ENCODE measurements at regions not wholly inside any gene's neighbourhood (a gene's known extent, or its start where the extent isn't known, plus 50 kb on each side); places are given as distances from the start of the nearest gene placed in this dataset.

DNA sequence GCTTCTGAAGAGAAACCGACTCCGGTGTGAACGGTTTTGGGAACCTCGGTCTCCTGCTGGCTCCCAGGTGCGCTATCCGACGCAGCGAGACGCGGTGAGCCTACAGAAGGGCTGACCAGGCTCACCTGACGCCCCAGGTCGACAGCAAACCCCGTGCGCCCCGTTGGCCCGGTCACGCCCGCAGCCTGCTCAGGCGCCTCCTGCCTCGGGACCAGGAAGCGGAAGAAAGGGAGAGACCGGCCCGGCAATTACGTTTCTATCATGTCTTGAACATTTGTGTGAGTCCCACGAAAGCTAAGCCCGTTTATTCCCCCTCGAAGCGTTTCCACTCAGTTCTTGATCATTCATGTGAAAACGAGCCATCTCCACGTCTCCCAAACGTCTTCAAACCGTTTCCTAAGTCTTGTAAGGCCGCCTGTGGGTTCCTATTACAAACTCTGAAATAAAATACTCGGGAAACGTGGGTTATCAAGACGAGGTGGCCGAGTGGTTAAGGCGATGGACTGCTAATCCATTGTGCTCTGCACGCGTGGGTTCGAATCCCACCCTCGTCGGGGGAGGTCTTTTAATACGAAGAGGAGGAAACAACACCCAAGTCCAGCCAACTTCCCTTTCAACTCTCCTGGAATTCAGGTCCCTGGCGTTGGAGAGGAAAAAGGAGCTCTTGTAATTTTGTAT lies 150.5 kb upstream of the PRSS16 start:
- no CpG with 5 or more reads among the region's 45 CpGs for WGBS (ENCODE audit: extremely low coverage, insufficient read length, low lambda C conversion rate)
- no peak overlapping the region for H2BK120ac ChIP-seq (ENCODE audit: low read depth, low read length, poor library complexity, severe bottlenecking)
- no peak overlapping the region for H2BK12ac ChIP-seq (ENCODE audit: insufficient read length, low read depth, low read length)
- no peak overlapping the region for H3K4ac ChIP-seq (ENCODE audit: low read depth, low read length)
- H3K27ac ChIP-seq (ENCODE audit: insufficient read length, low read depth, low read length): no peak overlapping the region
- H3T11ph ChIP-seq (ENCODE audit: low read length): no peak overlapping the region
- H3K27me3 Mint-ChIP-seq (ENCODE audit: low read depth): peaks cover 38% of the 10 kb centered on the region
- peak overlapping the region; percentile 83 to 92 for H3K4me3 Mint-ChIP-seq
- H3K4me1 ChIP-seq (ENCODE audit: insufficient read depth, low read length): no peaks in the 10 kb centered on the region
- no peak overlapping the region for H2BK20ac ChIP-seq (ENCODE audit: low read depth, low read length, poor library complexity, severe bottlenecking)
- H3K14ac ChIP-seq (ENCODE audit: insufficient read depth, low read length): no peak overlapping the region
- H3K27me3 ChIP-seq (ENCODE audit: insufficient read depth, low read length): no peaks in the 10 kb centered on the region
- H2BK5ac ChIP-seq (ENCODE audit: insufficient read length, low read length): no peak overlapping the region
- DNase-seq: peak; percentile 77
- TF ChIP-seq CTCF (conservative IDR thresholded peaks at IDR 0.05): no peak
- H3K4me1 Mint-ChIP-seq: peaks cover 17 to 22% of the 10 kb centered on the region in 2 experiments
- H3K36me3 Mint-ChIP-seq (ENCODE audit: insufficient read depth in 1 of 3, low read depth in 3 of 3): no peaks in the 10 kb centered on the region
- no peaks in the 10 kb centered on the region for H3K79me1 ChIP-seq (ENCODE audit: insufficient read depth, low read depth, low read length, poor library complexity, severe bottlenecking)
- H3K79me2 ChIP-seq (ENCODE audit: insufficient read depth, low read length): no peaks in the 10 kb centered on the region
- H2AFZ ChIP-seq (ENCODE audit: low read length): peak overlapping the region; percentile 89
- no peak overlapping the region for H2BK15ac ChIP-seq (ENCODE audit: low read depth, low read length)
- peak overlapping the region; percentile 72 for H3K4me2 ChIP-seq (ENCODE audit: insufficient read depth, insufficient read length, low read length)
- H3K18ac ChIP-seq (ENCODE audit: insufficient read length, low read depth, low read length): no peak overlapping the region
- peak overlapping the region in 1 of 3 experiments; percentile 76; a peak in 2 of 7 replicates for H3K27ac Mint-ChIP-seq
- no peaks in the 10 kb centered on the region for H3K9me3 ChIP-seq (ENCODE audit: control insufficient read depth, low read depth, low read length)
- H4K5ac ChIP-seq (ENCODE audit: insufficient read length, low read depth, low read length): no peak overlapping the region
- no peak overlapping the region for H4K8ac ChIP-seq (replicated peaks; ENCODE audit: insufficient read length, low read depth, low read length)
- H2AK5ac ChIP-seq (ENCODE audit: insufficient read length, low read length): no peak overlapping the region
- H4K91ac ChIP-seq (ENCODE audit: insufficient read length, low read depth, low read length): no peak overlapping the region
- H3K9ac ChIP-seq (ENCODE audit: extremely low read depth, insufficient read length, low read length): peak overlapping the region; percentile 15
- H3K56ac ChIP-seq (ENCODE audit: insufficient read length, low read depth, low read length): no peak overlapping the region
- H3K9me3 Mint-ChIP-seq: no peaks in the 10 kb centered on the region; a peak in 1 of 5 replicates
- no peak overlapping the region for H3K23ac ChIP-seq (ENCODE audit: insufficient read length, low read depth, low read length)
- H3K23me2 ChIP-seq (ENCODE audit: insufficient read length, low read depth, low read length, poor library complexity, severe bottlenecking): peaks cover 8% of the 10 kb centered on the region
- H4K20me1 ChIP-seq (ENCODE audit: control insufficient read depth, insufficient read depth, insufficient read length): no peaks in the 10 kb centered on the region
